ENCODE measurements at regions not wholly inside any gene's neighbourhood (a gene's known extent, or its start where the extent isn't known, plus 50 kb on each side); places are given as distances from the start of the nearest gene placed in this dataset.

DNA sequence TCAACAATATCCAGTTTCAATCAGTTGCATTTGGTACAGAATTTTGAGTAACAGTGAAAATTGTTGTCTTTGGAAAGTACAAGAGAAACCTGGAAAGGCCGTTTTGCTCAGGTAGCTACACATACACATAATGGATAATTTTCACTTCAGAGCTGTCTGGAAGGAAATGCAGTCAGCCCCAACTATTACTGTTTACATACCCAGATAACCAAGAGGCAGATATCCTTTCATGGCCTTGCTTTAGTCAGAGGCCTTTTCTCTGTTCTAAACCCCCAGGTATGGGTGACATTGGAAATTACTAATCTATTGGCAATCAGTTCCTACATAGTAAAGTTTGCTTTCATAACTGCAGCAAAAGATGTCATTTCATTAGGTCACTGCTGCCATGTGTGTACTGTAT lies 244.9 kb upstream of the EMCN start:
- Histone ChIP-seq H4K20me1 (ENCODE audit: insufficient read depth, low read length) (no peaks in the 10 kb centered on the region), H3K4me3 (ENCODE audit: low read depth in 1 of 2, low read length in 2 of 2) (no peak overlapping the region), H3K79me2 (ENCODE audit: insufficient read depth, low read length) (no peaks in the 10 kb centered on the region), H3K27ac (ENCODE audit: low read length) (no peak overlapping the region), H3K9ac (ENCODE audit: low read depth, low read length) (no peak overlapping the region), H3K36me3 (ENCODE audit: insufficient read depth, low read length) (no peaks in the 10 kb centered on the region), H2AFZ (ENCODE audit: low read depth, low read length) (no peak overlapping the region), H3K9me3 (ENCODE audit: insufficient read depth, low read length, severe bottlenecking) (peaks cover 7% of the 10 kb centered on the region), H3K4me1 (ENCODE audit: insufficient read depth, low read length) (no peaks in the 10 kb centered on the region), H3K4me2 (ENCODE audit: insufficient read depth, low read length) (no peak overlapping the region), H3K27me3 (ENCODE audit: insufficient read depth, low read length, poor library complexity) (no peaks in the 10 kb centered on the region)
- no peak for ATAC-seq (ENCODE audit: insufficient read depth, low read depth)
- no peak for TF ChIP-seq EZH2 (IDR thresholded peaks at IDR 0.05; ENCODE audit: borderline replicate concordance, low read depth, low read length, severe bottlenecking)
- TF ChIP-seq, protein P1, sequence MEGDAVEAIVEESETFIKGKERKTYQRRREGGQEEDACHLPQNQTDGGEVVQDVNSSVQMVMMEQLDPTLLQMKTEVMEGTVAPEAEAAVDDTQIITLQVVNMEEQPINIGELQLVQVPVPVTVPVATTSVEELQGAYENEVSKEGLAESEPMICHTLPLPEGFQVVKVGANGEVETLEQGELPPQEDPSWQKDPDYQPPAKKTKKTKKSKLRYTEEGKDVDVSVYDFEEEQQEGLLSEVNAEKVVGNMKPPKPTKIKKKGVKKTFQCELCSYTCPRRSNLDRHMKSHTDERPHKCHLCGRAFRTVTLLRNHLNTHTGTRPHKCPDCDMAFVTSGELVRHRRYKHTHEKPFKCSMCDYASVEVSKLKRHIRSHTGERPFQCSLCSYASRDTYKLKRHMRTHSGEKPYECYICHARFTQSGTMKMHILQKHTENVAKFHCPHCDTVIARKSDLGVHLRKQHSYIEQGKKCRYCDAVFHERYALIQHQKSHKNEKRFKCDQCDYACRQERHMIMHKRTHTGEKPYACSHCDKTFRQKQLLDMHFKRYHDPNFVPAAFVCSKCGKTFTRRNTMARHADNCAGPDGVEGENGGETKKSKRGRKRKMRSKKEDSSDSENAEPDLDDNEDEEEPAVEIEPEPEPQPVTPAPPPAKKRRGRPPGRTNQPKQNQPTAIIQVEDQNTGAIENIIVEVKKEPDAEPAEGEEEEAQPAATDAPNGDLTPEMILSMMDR (IDR thresholded peaks at IDR 0.05; ENCODE audit: borderline replicate concordance, extremely low read depth, low read length, poor library complexity, severe bottlenecking) = no peak
- DNase-seq = no peak

DNA sequence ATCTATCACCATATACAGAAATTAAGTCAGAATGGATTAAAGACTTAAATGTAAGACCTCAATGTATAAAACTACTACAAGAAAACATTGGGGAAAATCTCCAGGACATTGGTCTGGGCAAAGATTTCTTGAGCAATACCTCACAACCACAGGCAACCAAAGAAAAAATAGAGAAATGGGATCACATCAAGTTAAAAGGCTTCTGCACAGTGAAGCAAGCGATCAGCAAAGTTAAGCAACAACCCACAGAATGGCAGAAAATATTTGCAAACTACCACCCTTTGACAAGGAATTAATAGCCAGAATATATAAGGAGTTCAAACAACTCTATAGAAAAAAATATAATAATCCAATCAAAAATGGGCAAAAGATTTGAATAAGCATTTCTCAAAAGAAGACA lies 236.9 kb upstream of the EMCN start:
- H3K9ac ChIP-seq (ENCODE audit: low read depth, low read length) = no peak overlapping the region
- no peak overlapping the region for H2AFZ ChIP-seq (ENCODE audit: low read depth, low read length)
- no peak overlapping the region for H3K4me3 ChIP-seq (ENCODE audit: low read depth in 1 of 2, low read length in 2 of 2)
- no peaks in the 10 kb centered on the region for H3K27me3 ChIP-seq (ENCODE audit: insufficient read depth, low read length, poor library complexity)
- peaks cover 17% of the 10 kb centered on the region for H3K9me3 ChIP-seq (ENCODE audit: insufficient read depth, low read length, severe bottlenecking)
- ATAC-seq (ENCODE audit: insufficient read depth, low read depth) (no peak), DNase-seq (no peak)
- H3K4me1 ChIP-seq (ENCODE audit: insufficient read depth, low read length) = no peaks in the 10 kb centered on the region
- H3K79me2 ChIP-seq (ENCODE audit: insufficient read depth, low read length) = no peaks in the 10 kb centered on the region
- H3K27ac ChIP-seq (ENCODE audit: low read length) = no peak overlapping the region
- no peaks in the 10 kb centered on the region for H4K20me1 ChIP-seq (ENCODE audit: insufficient read depth, low read length)
- H3K4me2 ChIP-seq (ENCODE audit: insufficient read depth, low read length) = no peak overlapping the region
- no peaks in the 10 kb centered on the region for H3K36me3 ChIP-seq (ENCODE audit: insufficient read depth, low read length)
- TF ChIP-seq, protein P1 (IDR thresholded peaks at IDR 0.05; ENCODE audit: borderline replicate concordance, extremely low read depth, low read length, poor library complexity, severe bottlenecking) = no peak
- TF ChIP-seq EZH2 (IDR thresholded peaks at IDR 0.05; ENCODE audit: borderline replicate concordance, low read depth, low read length, severe bottlenecking) = no peak

DNA sequence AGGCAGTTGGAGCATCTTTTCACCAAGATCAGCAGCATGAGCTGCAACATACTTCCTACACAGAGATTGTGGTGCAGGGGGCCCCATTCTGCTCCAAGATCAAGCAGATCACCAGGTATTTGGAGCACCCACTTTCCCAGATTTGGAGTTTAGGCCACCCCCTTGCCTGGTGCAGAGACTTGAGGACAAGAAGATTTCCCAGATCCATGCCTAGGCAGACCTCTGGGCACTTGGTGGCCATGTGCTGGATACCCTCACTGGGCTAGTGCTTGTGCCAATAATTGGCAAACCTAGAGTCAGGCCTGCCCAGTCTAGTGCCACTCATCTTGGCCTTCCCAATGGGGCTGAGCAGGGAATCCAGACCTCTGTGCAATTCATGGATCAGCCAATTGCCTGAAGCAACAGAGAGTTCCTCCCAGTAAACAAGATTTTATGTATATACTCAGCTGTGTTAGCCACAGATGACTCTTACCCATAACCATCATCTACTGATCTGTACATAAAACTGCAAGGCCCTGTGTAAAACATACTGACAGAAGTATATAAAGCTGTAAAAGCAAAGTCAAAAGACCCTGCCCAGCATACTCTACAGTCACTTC lies 228.4 kb upstream of the EMCN start:
- Histone ChIP-seq H3K9ac (ENCODE audit: low read depth, low read length) (no peak overlapping the region), H4K20me1 (ENCODE audit: insufficient read depth, low read length) (no peaks in the 10 kb centered on the region), H3K4me2 (ENCODE audit: insufficient read depth, low read length) (no peak overlapping the region), H3K79me2 (ENCODE audit: insufficient read depth, low read length) (no peaks in the 10 kb centered on the region), H3K4me3 (ENCODE audit: low read depth in 1 of 2, low read length in 2 of 2) (no peak overlapping the region), H3K27me3 (ENCODE audit: insufficient read depth, low read length, poor library complexity) (no peaks in the 10 kb centered on the region), H3K27ac (ENCODE audit: low read length) (no peak overlapping the region), H3K4me1 (ENCODE audit: insufficient read depth, low read length) (no peaks in the 10 kb centered on the region), H3K36me3 (ENCODE audit: insufficient read depth, low read length) (no peaks in the 10 kb centered on the region), H3K9me3 (ENCODE audit: insufficient read depth, low read length, severe bottlenecking) (peaks cover 5% of the 10 kb centered on the region), H2AFZ (ENCODE audit: low read depth, low read length) (no peak overlapping the region)
- DNase-seq (no peak), ATAC-seq (ENCODE audit: insufficient read depth, low read depth) (no peak)
- TF ChIP-seq, protein P1 (IDR thresholded peaks at IDR 0.05; ENCODE audit: borderline replicate concordance, extremely low read depth, low read length, poor library complexity, severe bottlenecking) = no peak
- TF ChIP-seq EZH2 (IDR thresholded peaks at IDR 0.05; ENCODE audit: borderline replicate concordance, low read depth, low read length, severe bottlenecking) = no peak
